Heart left ventricle (tissue), 16 donors: ENCODE measurements at regions not wholly inside any gene's neighbourhood (a gene's known extent, or its start where the extent isn't known, plus 50 kb on each side); places are given as distances from the start of the nearest gene placed in this dataset.

Source experiments
- ATAC-seq, 4 donors: fragments of 200-7000 bp; cut with Tn5 transposase; one replicate each; pipeline ENCODE4 v1.9.1; 2020 to 2022; ENCODE audit warnings: moderate library complexity in 4 of 4, mild to moderate bottlenecking in 3 of 4, moderate number of reproducible peaks in 1 of 4
- DNase-seq, 5 donors: peaks; one replicate each; pipeline ENCODE4 v3.0.0-alpha.2; 2020
- H3K27ac ChIP-seq, 12 donors: fragments of 200-600 bp; sonication (generic) in 4 of 12; one replicate each; pipeline versions ENCODE4 v1.5.0 to v1.8.0; 2016 to 2022; ENCODE audit warnings: mild to moderate bottlenecking in 2 of 12
- H3K27me3 ChIP-seq, 9 donors: fragments of 200-600 bp; sonication (generic) in 2 of 9; one replicate each; pipeline versions ENCODE4 v1.5.1 to v1.8.0; 2016 to 2022; ENCODE audit warnings: mild to moderate bottlenecking in 3 of 9
- H3K36me3 ChIP-seq, 9 donors: fragments of 200-600 bp; sonication (generic) in 2 of 9; one replicate each; pipeline versions ENCODE4 v1.5.0 to v1.8.0; 2018 to 2022; ENCODE audit warnings: mild to moderate bottlenecking in 2 of 9
- H3K4me1 ChIP-seq, 12 donors: fragments of 200-600 bp; sonication (generic) in 4 of 12; one replicate each; pipeline versions ENCODE4 v1.5.0 to v1.8.0; 2016 to 2022; ENCODE audit warnings: mild to moderate bottlenecking in 3 of 12
- H3K4me3 ChIP-seq, 12 donors: fragments of 200-600 bp; sonication (generic) in 4 of 12; one replicate each; pipeline versions ENCODE4 v1.5.0 to v1.8.0; 2017 to 2022; ENCODE audit warnings: mild to moderate bottlenecking in 9 of 12, moderate library complexity in 4 of 12
- H3K9me3 ChIP-seq, 12 donors: fragments of 200-600 bp; sonication (generic) in 4 of 12; one replicate each; pipeline versions ENCODE4 v1.5.0 to v1.8.0; 2016 to 2022; ENCODE audit warnings: mild to moderate bottlenecking in 1 of 12
- POLR2A ChIP-seq, 2 donors: fragments of 450-650 bp; IDR thresholded peaks; one replicate each; pipeline ENCODE4 v1.6.1; 2017; ENCODE audit warnings: antibody characterized with exemption in 2 of 2, mild to moderate bottlenecking in 2 of 2, moderate library complexity in 2 of 2
- WGBS, 4 donors: extraction: QIAGEN DNeasy Blood & Tissue Kit in 2 of 4; methylation state at CpG; one replicate each; pipeline versions ENCODE4 v1.1.5 to v1.1.7; 2013 to 2018; 5-methylcytosine and 5-hydroxymethylcytosine counted together
- intact Hi-C, 10 donors: fragments of 100-400 bp; cut with DNase I; formaldehyde crosslinking; loops; one replicate each; pipeline versions ENCODE4 v1.11.1 to v1.14.2; 2022
- TF ChIP-seq, protein P1 (sequence below), 12 donors: fragments of 200-600 bp; sonication (generic) in 4 of 12; IDR thresholded peaks; one replicate each; pipeline versions ENCODE4 v1.5.0 to v1.8.0; 2018 to 2022; ENCODE audit warnings: antibody characterized with exemption in 12 of 12, mild to moderate bottlenecking in 5 of 12
- donor health status: ischemic (EF 13 %, LVEDD 7.1; RV severe dilation, severe dysfunction).
- donor health status: healthy with polysubstance abuse.
- donor health status: DM: no; HTN: yes; CAD: no.
- donor health status: DM: no; HTN: no; CAD: no.
- donor health status: ischemic (EF 25% LVEDD 6.9; RV normal size, moderate dysfunction).
- donor health status: ischemic (EF 25% LVEDD 5.7; RV mildly dilated, moderate dysfunction).
- donor health status: healthy.
- donor health status: DM: yes; HTN: yes; CAD: no.
- donor health status: ischemic (EF 35%, LVEDD 5.7; RV mildly dilated, moderate dysfunction).
- donor health status: nonischemic (EF 11% LVEDD 7.7; RV severe dilation, severe dysfunction).
- donor health status: DM: yes; HTN: yes; CAD: no.
- donor health status: PGD.
- donor health status: ischemic (EF 29% LVEDD 5.4; RV normal size, mild dysfunction).
- donor health status: nonischemic (EF 23%, LVEDD 6.1; RV moderate dilation, normal function).

GRCh38 chr10:93215312-93215711 lies 141.6 kb downstream of the CYP26A1 start:
- no peak overlapping the region for H3K4me3 ChIP-seq
- H3K4me1 ChIP-seq: no peaks in the 10 kb centered on the region
- H3K36me3 ChIP-seq: no peaks in the 10 kb centered on the region
- ATAC-seq: no peak
- no peaks in the 10 kb centered on the region for H3K27me3 ChIP-seq
- 64 to 90% (median 86%) methylated on average over 3 of the region's 3 CpGs for WGBS, 4 donors
- no peak for DNase-seq
- H3K27ac ChIP-seq: no peak overlapping the region
- no peaks in the 10 kb centered on the region for H3K9me3 ChIP-seq
- intact Hi-C loops: no loop called here
- TF ChIP-seq, protein P1, sequence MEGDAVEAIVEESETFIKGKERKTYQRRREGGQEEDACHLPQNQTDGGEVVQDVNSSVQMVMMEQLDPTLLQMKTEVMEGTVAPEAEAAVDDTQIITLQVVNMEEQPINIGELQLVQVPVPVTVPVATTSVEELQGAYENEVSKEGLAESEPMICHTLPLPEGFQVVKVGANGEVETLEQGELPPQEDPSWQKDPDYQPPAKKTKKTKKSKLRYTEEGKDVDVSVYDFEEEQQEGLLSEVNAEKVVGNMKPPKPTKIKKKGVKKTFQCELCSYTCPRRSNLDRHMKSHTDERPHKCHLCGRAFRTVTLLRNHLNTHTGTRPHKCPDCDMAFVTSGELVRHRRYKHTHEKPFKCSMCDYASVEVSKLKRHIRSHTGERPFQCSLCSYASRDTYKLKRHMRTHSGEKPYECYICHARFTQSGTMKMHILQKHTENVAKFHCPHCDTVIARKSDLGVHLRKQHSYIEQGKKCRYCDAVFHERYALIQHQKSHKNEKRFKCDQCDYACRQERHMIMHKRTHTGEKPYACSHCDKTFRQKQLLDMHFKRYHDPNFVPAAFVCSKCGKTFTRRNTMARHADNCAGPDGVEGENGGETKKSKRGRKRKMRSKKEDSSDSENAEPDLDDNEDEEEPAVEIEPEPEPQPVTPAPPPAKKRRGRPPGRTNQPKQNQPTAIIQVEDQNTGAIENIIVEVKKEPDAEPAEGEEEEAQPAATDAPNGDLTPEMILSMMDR (IDR thresholded peaks at IDR 0.05): no peak

GRCh38 chr10:93216341-93216985 lies 142.8 kb downstream of the CYP26A1 start:
- intact Hi-C loops: no loop called here
- Histone ChIP-seq H3K4me1 (no peaks in the 10 kb centered on the region), H3K36me3 (no peaks in the 10 kb centered on the region), H3K9me3 (no peaks in the 10 kb centered on the region), H3K4me3 (no peak overlapping the region), H3K27ac (no peak overlapping the region), H3K27me3 (no peaks in the 10 kb centered on the region)
- WGBS, 4 donors: 87 to 90% (median 88%) methylated on average over 5 of the region's 5 CpGs
- DNase-seq: no peak
- no peak for TF ChIP-seq POLR2A (IDR thresholded peaks at IDR 0.05)
- TF ChIP-seq, protein P1 (IDR thresholded peaks at IDR 0.05): no peak
- no peak for ATAC-seq

DNA sequence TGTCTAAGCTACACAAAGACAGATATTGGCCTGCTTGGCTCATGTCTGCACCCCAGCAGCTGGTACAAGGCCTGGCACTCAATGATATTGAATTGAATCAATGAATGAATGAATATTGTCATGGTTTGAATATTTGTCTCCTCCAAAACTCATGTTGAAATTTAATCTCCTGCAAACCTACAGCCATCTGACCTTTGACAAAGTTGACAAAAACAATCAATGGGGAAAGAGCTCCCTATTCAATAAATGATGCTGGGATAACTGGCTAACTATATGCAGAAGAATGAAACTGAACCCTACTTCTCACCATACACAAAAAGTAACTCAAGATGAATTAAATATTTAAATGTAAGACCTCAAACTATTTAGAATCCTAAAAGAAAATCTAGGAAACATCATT lies 144.7 kb downstream of the CYP26A1 start:
- ATAC-seq: no peak
- no peak for TF ChIP-seq POLR2A (IDR thresholded peaks at IDR 0.05)
- TF ChIP-seq, protein P1 (IDR thresholded peaks at IDR 0.05): no peak
- DNase-seq: no peak
- Histone ChIP-seq H3K4me3 (no peak overlapping the region), H3K4me1 (no peaks in the 10 kb centered on the region), H3K36me3 (no peaks in the 10 kb centered on the region), H3K27me3 (no peaks in the 10 kb centered on the region), H3K9me3 (no peaks in the 10 kb centered on the region), H3K27ac (no peak overlapping the region)
- intact Hi-C loops: no loop called here

- H3K4me3 ChIP-seq: no peak overlapping the region
- TF ChIP-seq, protein P1 (IDR thresholded peaks at IDR 0.05): no peak
- TF ChIP-seq POLR2A (IDR thresholded peaks at IDR 0.05): no peak
- no peaks in the 10 kb centered on the region for H3K9me3 ChIP-seq
- no peak overlapping the region for H3K27ac ChIP-seq
- intact Hi-C loops: no loop called here
- H3K36me3 ChIP-seq: no peaks in the 10 kb centered on the region
- no peak for DNase-seq
- 72 to 87% (median 84%) methylated on average over 1 of the region's 1 CpG for WGBS, 4 donors
- H3K4me1 ChIP-seq: no peaks in the 10 kb centered on the region
- ATAC-seq: no peak
- H3K27me3 ChIP-seq: no peaks in the 10 kb centered on the region
These were observed 145.7 kb downstream of the CYP26A1 start for GRCh38 chr10:93219347-93219746.
